ENCODE measurements at regions not wholly inside any gene's neighbourhood (a gene's known extent, or its start where the extent isn't known, plus 50 kb on each side); places are given as distances from the start of the nearest gene placed in this dataset.

- Histone ChIP-seq H3K36me3 (no peaks in the 10 kb centered on the region), H3K4me3 (no peak overlapping the region), H3K9me3 (no peaks in the 10 kb centered on the region), H3K27me3 (no peaks in the 10 kb centered on the region), H3K27ac (no peak overlapping the region), H3K4me1 (no peaks in the 10 kb centered on the region)
- DNase-seq (no peak), ATAC-seq (peak in 2 of 4 donors; percentile 30 to 50)
- TF ChIP-seq, protein P1, sequence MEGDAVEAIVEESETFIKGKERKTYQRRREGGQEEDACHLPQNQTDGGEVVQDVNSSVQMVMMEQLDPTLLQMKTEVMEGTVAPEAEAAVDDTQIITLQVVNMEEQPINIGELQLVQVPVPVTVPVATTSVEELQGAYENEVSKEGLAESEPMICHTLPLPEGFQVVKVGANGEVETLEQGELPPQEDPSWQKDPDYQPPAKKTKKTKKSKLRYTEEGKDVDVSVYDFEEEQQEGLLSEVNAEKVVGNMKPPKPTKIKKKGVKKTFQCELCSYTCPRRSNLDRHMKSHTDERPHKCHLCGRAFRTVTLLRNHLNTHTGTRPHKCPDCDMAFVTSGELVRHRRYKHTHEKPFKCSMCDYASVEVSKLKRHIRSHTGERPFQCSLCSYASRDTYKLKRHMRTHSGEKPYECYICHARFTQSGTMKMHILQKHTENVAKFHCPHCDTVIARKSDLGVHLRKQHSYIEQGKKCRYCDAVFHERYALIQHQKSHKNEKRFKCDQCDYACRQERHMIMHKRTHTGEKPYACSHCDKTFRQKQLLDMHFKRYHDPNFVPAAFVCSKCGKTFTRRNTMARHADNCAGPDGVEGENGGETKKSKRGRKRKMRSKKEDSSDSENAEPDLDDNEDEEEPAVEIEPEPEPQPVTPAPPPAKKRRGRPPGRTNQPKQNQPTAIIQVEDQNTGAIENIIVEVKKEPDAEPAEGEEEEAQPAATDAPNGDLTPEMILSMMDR (IDR thresholded peaks at IDR 0.05) = peak in 11 of 12 donors; percentile 10 to 47 (median 36)
- TF ChIP-seq POLR2A (IDR thresholded peaks at IDR 0.05) = no peak
- intact Hi-C loops (cut with DNase I) = loop anchor here in 2 of 10 donors (10.0 kb wide), 2 partner anchors 205 to 535 kb away; no protein-coding TSS in a partner anchor
- 78 to 84% (median 83%) methylated on average over 4 of the region's 4 CpGs for WGBS, 4 donors
These were observed 322.4 kb upstream of the DEPDC1 start for GRCh38 chr1:68819190-68819829.

GRCh38 chr1:68820151-68820550 is 323.3 kb upstream of the DEPDC1 start:
- no peaks in the 10 kb centered on the region for H3K4me1 ChIP-seq
- no peak overlapping the region for H3K4me3 ChIP-seq
- no peak for ATAC-seq
- H3K27ac ChIP-seq = no peak overlapping the region
- no peak for DNase-seq
- TF ChIP-seq, protein P1 (IDR thresholded peaks at IDR 0.05) = no peak
- TF ChIP-seq POLR2A (IDR thresholded peaks at IDR 0.05) = no peak
- intact Hi-C loops (cut with DNase I) = loop anchor here in 1 of 10 donors (10.0 kb wide), 1 partner anchor 915 kb away; no protein-coding TSS in a partner anchor
- no peaks in the 10 kb centered on the region for H3K9me3 ChIP-seq
- WGBS, 4 donors = 21 to 44% (median 34%) methylated on average over 1 of the region's 1 CpG
- H3K36me3 ChIP-seq = no peaks in the 10 kb centered on the region
- H3K27me3 ChIP-seq = no peaks in the 10 kb centered on the region

DNA sequence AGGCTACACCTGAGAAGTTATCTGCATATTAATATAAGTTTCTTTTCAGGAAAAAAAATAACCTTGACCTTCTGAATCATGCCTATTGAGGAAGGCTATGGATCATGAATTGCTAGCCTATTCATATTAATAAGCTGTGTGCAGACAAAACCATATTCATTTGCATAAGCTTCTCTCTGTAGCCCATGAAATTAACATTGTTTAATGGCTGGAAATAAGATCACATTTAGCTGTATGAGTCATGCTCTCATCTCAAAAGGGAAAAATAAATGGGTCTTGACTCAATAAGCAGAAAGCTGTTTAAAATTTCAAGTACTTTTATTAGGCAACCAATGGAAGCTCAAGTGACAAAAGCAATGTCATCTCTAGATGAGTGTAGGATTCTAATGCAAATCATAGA is 330.0 kb upstream of the DEPDC1 start:
- no peaks in the 10 kb centered on the region for H3K4me1 ChIP-seq
- no peak for TF ChIP-seq POLR2A (IDR thresholded peaks at IDR 0.05)
- TF ChIP-seq, protein P1 (IDR thresholded peaks at IDR 0.05) = no peak
- no peak overlapping the region for H3K27ac ChIP-seq
- intact Hi-C loops (cut with DNase I) = loop anchor here in 1 of 10 donors (10.0 kb wide), 1 partner anchor 908 kb away; no protein-coding TSS in a partner anchor
- DNase-seq = no peak
- no peaks in the 10 kb centered on the region for H3K36me3 ChIP-seq
- no peak overlapping the region for H3K4me3 ChIP-seq
- ATAC-seq = no peak
- peaks cover 0 to 28% (median 10%) of the 10 kb centered on the region in 12 donors for H3K9me3 ChIP-seq
- H3K27me3 ChIP-seq = no peaks in the 10 kb centered on the region

- 82 to 91% (median 83%) methylated on average over 2 of the region's 2 CpGs for WGBS, 4 donors
- ATAC-seq (no peak), DNase-seq (no peak)
- no peaks in the 10 kb centered on the region for H3K36me3 ChIP-seq
- no peak for TF ChIP-seq POLR2A (IDR thresholded peaks at IDR 0.05)
- TF ChIP-seq, protein P1 (IDR thresholded peaks at IDR 0.05) = no peak
- H3K27me3 ChIP-seq = no peaks in the 10 kb centered on the region
- no peak overlapping the region for H3K4me3 ChIP-seq
- no peak overlapping the region for H3K27ac ChIP-seq
- H3K4me1 ChIP-seq = no peaks in the 10 kb centered on the region
- peaks cover 0 to 33% (median 10%) of the 10 kb centered on the region in 12 donors for H3K9me3 ChIP-seq
- intact Hi-C loops (cut with DNase I) = loop anchor here in 1 of 10 donors (10.0 kb wide), 1 partner anchor 908 kb away; no protein-coding TSS in a partner anchor
These were observed 330.4 kb upstream of the DEPDC1 start for GRCh38 chr1:68827261-68827660.
